Stimulated activated CD4-positive, alpha-beta T cell treated with anti-CD3 and anti-CD28 coated beads, Interleukin-1b, Interleukin-23, amount 100 ng/mL, for 48 hours (primary cell): ENCODE measurements at regions not wholly inside any gene's neighbourhood (a gene's known extent, or its start where the extent isn't known, plus 50 kb on each side); places are given as distances from the start of the nearest gene placed in this dataset.

Experiments
- DNase-seq: peaks from one replicate; pipeline ENCODE4 v3.0.0-alpha.2; 2020

GRCh38 chr1:239322369-239322768 lies 64.0 kb upstream of the CHRM3 start:
- no peak for DNase-seq

GRCh38 chr1:239321877-239322276 lies 64.5 kb upstream of the CHRM3 start:
- no peak for DNase-seq

DNA sequence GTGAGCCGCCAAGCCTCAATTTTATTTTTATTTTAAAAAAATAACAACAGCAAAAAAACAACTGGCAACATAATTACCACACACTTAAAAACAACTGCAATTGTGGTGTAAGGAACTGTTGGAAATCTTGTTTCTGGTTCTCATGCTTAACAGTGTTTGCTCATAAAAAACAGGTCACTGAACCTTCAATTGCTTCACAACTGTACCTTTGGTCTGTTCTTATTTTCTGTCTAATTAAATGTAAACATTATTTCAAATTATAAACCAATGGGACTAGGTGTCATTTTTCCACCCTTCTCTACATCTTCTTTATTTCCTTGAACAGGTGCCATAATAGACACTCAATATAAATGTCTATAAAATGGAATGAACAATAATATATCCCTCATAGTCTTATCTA lies 68.4 kb upstream of the CHRM3 start:
- no peak for DNase-seq

DNA sequence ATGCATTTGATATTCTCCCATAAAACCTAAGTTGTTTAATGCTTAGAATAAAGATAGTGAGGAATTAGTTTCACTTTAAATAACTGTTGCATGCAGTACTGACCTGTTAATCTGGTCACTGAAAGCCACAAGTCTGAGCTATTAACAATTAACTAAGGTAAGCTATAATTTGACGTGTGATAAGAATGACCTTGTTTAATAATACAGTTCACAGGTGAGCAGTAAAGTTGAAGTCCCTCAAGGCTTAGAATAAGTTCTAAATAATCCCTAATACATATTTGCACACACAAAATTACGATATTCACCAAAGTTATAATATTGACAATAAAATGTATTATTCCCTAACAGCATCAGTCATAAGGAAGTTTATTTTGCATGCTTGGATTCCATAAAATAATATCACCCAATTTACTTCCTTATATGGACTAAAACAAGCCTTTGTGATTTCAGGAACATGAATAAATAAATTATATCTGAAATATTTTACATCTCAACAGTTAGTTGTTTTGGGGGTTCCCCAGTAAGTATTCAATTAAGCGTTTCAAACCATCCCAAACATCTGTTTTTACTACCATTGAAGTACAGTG lies 70.6 kb upstream of the CHRM3 start:
- DNase-seq: no peak

DNA sequence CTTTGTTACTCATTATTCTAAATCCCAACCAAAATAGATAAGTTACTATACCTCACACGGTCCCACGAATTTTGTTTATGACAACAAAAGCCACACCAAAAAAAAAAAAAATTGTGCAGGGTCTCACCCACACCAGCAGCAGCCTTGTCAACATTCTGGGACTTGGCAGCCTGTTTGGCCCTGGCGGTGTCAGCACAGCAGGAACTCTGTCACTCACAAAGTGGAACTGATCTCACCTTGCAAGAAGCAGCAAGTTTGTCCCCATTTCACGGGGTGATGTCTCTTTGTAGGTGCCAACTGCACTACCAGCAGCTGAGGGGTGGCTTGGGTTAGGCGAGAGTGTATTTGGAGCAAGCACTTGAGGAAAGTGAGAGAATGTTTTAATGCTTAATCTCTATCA lies 75.0 kb upstream of the CHRM3 start:
- DNase-seq: no peak

DNA sequence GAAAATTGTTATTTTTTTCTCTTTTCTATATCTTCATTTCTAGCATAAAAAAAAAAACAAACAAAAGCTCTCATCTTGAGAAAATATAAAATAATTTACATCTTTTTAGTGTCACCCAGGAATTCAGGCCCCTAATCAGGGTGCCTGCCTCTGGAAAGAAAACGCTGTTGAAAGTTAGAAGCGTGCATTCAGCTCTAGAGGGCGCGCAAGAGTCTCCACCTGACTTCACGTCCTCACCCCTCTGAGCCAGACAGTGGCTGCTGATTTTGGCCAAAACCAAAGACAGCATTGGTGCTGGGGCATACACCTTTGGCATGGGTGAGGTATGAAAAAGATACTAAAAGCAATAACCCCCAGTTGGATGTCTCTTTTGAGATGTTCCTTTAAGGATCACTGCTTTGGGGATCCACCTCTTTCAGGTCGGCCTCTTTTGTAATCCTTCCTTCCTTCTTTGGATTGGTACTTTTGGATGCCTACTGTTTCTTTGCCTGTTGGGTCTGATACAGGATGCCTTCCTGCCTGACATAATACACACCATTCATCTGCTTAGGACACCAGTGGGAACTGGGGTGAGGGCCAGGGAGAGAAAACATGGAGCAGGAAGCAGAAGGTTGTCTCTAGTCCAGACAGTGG lies 77.6 kb upstream of the CHRM3 start:
- peak; percentile 13 for DNase-seq

DNA sequence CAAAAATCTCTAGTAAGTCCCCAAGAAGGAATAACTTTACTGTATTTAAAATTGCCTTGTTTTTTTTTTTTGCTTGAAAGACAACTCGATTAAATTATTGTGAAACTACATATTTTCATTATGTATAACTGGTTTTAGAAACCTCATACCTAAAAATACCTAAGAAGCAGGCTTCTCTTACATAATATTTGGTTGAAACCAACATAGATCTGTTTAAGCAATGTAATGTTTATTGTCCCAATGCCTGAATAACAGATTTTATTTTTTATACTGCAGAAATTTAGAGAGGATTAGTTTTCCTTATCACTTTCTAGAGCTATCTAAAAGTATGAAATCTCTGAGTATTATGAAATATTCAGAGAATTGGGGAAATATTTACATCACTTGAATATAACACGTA lies 78.5 kb upstream of the CHRM3 start:
- no peak for DNase-seq

- DNase-seq: no peak
Measured at GRCh38 chr1:239306426-239306825, 79.9 kb upstream of the CHRM3 start.

DNA sequence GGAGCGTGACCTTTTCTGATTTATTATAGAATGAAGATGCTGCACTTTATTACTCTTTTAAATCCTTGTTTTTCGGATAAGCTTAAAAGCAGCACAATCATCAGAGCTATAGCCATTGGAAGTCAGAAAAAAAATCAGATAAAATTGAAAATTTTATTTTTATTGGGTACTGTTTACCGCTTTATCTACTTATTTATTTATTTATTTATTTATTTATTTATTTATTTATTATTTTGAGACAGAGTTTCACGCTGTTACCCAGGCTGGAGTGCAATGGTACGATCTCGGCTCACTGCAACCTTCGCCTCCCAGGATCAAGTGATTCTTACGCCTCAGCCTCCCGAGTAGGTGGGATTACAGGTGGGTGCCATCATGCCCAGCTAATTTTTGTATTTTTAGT lies 83.1 kb upstream of the CHRM3 start:
- no peak for DNase-seq

DNA sequence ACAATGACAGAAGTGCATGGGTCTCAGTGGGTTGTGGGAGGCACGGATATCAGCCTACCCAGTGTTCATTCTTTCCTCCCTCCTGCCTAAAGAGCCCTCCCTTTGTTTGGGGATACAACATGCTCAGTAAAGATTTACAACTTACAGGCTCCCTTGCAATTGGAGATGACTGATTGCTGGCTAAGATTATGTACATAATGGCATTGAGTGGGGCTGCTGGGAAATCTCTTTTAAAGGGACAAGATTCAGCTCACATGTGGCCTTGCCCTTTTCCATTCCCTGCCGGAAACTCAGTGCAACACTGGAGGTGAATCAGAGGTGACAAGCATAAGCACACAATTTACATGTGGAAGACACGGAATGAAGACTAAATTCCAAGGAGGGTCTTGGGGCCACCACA lies 83.7 kb upstream of the CHRM3 start:
- no peak for DNase-seq

DNA sequence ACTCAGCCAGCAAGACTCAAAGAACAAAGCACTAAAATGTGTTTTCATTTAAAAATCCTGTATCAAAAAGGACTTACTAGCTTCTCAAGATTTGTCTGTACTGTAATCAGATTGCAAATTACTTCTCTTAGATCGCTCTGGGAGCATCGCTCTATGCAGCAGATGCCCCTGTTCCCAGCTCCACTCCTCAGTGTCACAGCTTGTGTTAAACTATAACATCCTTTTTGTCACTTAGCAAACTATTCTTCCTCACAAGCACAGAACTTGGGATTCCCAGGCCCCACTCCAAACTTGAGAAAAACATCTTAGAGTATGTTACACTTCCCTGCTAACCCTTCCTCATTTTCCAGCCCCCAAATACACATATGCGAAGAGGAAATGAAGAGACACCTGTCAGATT lies 85.1 kb upstream of the CHRM3 start:
- DNase-seq: no peak

DNA sequence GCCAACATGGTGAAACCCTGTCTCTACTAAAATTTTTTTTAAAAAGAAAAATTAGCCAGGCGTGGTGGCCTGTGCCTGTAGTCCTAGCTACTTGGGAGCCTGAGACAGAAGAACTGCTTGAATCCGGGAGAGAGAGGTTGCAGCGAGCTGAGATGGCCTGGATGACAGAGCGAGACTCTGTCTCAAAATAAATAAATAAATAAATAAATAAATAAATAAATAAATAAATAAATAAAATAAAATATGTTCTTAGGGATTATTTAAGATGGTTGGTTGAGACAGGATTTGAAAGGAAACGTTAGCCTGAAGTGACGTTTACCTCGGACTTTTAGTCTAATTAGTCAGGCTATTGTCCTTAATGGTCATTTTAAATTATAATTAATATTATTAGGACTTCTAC lies 88.5 kb upstream of the CHRM3 start:
- no peak for DNase-seq

- DNase-seq: no peak
Measured at GRCh38 chr1:239293350-239294110, 92.8 kb upstream of the CHRM3 start.

- no peak for DNase-seq
Measured at GRCh38 chr1:239288820-239289554, 97.4 kb upstream of the CHRM3 start.

DNA sequence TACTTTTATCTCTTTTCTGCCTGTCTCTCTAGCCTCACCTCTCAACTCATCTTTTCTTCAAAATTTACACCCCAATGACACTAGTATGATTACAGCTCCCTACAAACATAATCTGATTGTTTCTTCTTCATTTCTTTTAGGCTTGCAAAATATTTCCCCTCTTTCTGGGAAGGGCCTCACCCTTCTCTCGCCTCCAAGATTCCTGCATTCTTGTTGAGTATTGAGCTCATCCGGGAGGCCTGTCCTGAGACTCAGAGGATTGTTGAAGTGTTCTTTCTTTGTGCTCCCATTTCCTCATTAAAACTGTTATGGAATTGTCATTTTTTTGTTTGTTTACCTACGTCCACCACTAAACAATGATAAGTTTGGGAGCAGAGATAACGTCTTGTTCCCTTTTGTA lies 99.1 kb upstream of the CHRM3 start:
- no peak for DNase-seq

- no peak for DNase-seq
Measured at GRCh38 chr1:239283216-239283615, 103.2 kb upstream of the CHRM3 start.

GRCh38 chr1:239282411-239282810 lies 104.0 kb upstream of the CHRM3 start:
- DNase-seq: no peak

DNA sequence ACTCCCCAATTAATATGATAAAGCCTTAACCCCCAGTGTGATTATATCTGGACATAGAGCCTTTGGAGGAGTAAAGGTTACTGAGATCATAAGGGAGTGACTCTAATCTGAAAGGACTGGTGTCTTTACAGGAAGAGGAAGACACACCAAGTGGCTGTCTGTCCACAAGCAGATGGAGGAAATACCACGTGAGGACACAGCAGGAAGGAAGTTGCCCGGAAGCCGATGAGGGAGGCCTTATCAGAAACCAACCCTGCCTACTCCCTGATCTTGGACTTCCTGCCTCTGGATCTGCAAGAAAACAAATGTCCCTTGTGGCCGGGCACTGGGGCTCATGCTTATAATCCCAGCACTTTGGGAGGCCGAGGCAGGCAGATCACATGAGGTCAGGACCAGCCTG lies 110.3 kb upstream of the CHRM3 start:
- DNase-seq: no peak

- no peak for DNase-seq
Measured at GRCh38 chr1:239274242-239274830, 112.0 kb upstream of the CHRM3 start.

DNA sequence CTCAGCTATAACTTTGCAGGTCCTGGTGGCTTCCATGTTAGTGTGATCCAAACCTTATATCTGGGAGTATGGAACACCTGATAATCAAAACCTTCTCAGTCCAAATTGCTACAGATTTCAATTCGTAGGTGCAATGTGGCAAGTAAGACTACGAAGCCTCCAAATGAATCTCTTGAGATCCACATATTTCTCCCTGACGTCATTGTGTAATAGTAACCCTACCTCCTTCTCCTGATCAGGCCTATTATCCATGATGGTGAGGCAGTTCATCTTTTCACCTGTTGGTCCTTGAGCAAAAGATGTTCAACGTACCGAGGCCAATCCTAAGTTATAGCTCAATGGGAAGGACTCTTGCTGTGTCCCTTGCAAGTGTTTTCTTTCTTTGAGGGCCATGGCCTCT lies 115.9 kb upstream of the CHRM3 start:
- no peak for DNase-seq

DNA sequence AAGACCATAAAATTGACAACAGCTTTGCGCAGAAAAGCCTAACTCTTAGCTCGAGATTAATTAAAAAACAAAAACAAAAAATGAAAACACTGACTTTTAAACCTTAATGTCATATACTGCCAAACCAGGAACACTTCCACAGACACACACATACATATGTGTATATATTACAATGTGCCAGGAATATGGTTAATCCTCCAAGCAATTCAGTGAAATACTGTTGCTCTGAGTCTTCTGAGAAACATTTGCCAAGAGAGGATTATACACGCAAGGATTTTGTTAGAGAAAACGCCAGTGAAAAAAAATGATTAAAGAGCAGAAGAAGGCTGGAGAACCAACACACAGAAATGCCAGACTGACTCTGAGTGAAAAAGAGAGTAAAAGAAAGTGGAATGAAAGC lies 116.7 kb upstream of the CHRM3 start:
- DNase-seq: no peak

DNA sequence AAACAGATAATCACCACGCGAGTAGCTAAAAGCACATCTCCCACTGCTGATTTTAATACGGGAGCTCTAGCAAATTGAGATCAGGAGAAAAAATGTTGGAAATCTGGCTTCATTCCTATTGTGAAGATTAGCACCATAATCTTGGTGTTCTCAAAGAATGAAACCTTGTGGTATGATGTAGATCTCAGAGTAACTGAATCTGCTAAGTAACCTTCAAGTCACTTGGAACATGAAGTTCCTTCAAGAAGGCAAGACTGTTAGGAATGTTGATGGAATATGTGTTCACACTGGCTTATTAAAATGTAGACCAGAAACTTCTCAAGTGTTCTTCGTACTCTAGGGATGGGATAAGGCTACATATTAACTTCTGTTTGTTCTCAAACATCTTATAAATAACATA lies 117.4 kb upstream of the CHRM3 start:
- DNase-seq: no peak

GRCh38 chr1:239268007-239268406 lies 118.4 kb upstream of the CHRM3 start:
- DNase-seq: no peak

DNA sequence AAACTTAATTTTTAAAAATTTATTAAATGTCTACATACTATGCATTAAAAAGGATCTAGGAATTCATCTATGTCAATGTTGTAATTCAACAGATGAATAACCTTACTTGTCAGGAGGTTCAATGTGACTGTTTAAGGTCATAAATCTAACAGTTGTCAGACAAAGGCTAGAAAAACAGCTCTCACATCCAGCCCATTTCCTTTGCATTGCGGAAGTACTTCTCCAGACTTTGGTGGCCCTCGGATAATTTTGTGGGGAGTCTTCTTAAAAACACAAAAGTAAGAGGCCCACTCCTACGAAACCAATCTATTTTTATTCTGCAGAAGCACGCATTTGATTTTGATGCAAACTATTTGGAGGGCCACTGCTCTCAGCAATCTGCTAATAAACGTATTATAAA lies 122.6 kb upstream of the CHRM3 start:
- no peak for DNase-seq
